Tibial nerve (tissue), 3 donors: ENCODE measurements at regions not wholly inside any gene's neighbourhood (a gene's known extent, or its start where the extent isn't known, plus 50 kb on each side); places are given as distances from the start of the nearest gene placed in this dataset.

ENCODE experiments used
- POLR2A ChIP-seq, 2 donors: fragments of 450-650 bp; IDR thresholded peaks; one replicate each; pipeline ENCODE4 v1.6.1; 2017; ENCODE audit warnings: antibody characterized with exemption in 2 of 2, mild to moderate bottlenecking in 2 of 2, moderate library complexity in 2 of 2
- TF ChIP-seq, protein P1 (sequence below), 5 experiments: fragments of 200-600 bp in 3 of 5; fragments of 450-650 bp in 2 of 5; sonication (generic) in 3 of 5; IDR thresholded peaks; one replicate each; pipeline ENCODE4 v1.5.1; 2016 to 2019; ENCODE audit warnings: antibody characterized with exemption in 5 of 5, mild to moderate bottlenecking in 3 of 5, moderate library complexity in 2 of 5

DNA sequence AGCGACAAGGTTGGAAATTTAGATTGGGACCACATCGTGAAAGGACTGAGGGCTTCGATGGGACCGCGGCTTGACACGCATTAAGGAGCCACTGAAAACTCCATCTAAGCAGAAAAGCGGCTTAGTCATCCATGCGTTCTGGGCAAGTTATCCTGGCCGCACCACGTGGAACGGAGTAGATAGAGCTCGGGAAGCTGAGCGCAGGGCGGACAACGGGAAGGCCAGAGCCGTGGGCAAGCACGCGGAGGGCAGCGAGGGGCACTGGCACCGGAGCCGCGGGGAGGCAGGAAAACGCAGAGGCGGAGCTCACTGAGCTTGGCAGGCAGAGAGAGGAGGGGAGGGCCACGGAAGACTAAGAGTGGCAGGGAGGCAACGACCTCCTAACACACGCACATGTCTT lies 61.3 kb upstream of the VGLL4 start:
- TF ChIP-seq, protein P1, sequence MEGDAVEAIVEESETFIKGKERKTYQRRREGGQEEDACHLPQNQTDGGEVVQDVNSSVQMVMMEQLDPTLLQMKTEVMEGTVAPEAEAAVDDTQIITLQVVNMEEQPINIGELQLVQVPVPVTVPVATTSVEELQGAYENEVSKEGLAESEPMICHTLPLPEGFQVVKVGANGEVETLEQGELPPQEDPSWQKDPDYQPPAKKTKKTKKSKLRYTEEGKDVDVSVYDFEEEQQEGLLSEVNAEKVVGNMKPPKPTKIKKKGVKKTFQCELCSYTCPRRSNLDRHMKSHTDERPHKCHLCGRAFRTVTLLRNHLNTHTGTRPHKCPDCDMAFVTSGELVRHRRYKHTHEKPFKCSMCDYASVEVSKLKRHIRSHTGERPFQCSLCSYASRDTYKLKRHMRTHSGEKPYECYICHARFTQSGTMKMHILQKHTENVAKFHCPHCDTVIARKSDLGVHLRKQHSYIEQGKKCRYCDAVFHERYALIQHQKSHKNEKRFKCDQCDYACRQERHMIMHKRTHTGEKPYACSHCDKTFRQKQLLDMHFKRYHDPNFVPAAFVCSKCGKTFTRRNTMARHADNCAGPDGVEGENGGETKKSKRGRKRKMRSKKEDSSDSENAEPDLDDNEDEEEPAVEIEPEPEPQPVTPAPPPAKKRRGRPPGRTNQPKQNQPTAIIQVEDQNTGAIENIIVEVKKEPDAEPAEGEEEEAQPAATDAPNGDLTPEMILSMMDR (IDR thresholded peaks at IDR 0.05) = no peak
- TF ChIP-seq POLR2A (IDR thresholded peaks at IDR 0.05) = no peak
